ENCODE measurements at regions not wholly inside any gene's neighbourhood (a gene's known extent, or its start where the extent isn't known, plus 50 kb on each side); places are given as distances from the start of the nearest gene placed in this dataset.
"Not testable (repeated sequence)": the region's sequence is repeated elsewhere in the genome, so short reads cannot be mapped to it uniquely, and the experiment has no call there.

DNA sequence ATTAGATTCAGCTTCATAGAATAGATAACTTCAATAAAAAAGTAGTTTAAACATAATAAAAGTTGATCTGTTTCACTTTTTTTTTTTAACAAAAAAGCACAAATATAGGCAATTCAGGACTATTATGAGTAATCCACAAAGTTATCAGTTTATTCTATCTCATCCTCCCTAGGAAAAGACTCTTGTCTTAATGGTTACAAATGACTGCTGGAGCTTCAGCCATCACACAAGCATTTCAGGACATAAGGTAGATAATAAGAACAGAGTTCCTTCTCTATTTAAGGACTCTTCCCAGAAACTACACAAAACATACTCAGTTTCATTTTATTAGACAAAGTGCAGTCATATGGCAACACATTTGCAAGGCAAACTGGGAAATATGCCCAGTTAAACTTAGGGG lies 357.6 kb upstream of the SETBP1 start:
- no peak for DNase-seq (ENCODE audit: low read depth)

DNA sequence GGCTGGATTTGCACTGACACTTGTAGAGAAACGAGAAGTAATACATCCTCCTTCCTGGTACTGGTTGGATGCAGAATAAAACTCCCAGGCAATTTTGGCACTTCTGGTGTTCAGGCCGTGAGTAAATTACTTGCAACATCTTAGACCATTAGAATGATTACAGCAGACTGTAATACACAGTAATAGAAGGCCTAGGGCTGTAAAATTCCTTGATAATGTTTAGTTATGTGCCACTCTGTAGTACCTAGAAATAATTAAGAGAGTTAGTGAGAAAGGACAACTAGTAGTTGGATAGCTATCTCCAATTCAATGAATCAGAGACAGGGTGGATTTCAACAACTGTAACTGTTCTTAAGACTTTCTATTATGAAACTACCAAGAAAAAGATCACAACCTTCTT lies 356.3 kb upstream of the SETBP1 start:
- no peak for DNase-seq (ENCODE audit: low read depth)

DNA sequence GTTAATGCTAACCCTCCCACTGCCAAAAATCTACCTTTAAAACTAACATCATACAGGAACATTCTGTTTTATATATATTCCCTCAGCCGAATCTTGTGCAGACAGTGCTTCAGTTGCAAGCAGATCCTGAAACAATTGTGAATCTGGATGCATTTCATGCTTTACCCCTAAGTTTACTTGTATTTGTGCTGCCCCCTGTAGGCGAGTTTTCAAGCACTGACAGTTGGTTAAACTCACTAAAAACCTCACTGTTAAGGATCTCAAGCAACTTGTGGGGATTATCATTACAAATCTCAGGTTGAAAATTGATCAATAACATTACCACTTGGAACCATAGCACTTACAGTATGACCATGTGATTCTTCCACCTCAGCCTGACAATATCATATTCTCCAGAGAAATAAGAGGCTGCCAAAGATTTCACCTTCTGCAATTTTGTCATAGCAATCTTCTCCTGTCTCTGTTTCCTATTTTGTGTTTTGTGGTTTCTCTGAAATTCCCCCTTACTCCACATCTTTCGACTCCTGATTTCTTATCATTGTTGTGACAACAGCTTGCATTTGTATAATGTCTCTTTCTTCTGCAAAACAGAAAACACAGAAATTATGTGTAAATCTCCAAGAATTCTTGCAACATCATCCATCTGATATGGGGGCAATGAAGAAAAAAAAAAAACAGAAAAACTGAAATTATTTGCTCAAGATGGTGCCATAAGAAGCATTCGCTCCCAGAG lies 354.6 kb upstream of the SETBP1 start:
- peak; percentile 57 for DNase-seq (ENCODE audit: low read depth)

DNA sequence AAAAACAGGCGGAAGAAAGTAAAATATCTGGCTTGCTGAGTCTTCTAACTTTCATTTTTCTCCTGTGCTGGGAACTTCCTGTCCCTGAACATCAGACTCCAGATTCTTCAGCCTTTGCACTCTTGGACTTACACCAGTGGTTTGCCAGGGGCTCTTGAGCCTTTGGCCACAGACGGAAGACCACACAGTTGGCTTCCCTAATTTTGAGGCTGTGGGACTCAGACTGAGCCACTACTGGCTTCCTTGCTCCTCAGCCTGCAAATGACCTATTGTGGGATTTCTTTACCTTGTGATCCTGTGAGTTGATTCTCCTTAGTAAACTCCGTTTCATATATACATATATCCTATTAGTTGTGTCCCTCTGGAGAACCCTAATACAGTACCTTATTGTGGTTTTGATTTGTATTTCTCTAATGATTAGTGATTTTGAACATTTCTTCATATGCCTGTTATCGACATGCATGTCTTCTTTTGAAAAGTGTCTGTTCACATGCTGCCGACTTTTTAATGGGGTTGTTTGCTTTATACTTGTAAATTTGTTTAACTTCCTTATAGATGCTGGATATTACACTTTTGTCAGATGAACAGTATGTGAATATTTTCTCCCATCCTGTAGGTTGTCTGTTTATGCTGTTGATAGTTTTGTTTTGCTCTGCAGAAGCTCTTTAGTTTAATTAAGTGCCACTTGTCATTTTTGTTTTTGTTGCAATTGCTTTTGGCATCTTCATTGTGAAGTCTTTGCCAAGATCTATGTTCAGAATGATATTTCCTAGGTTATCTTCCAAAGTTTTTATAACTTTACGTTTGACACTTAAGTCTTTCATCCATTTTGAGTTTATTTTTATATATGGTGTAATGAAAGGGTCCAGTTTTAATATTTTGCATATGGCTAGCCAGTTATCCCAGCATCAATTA lies 348.8 kb upstream of the SETBP1 start:
- DNase-seq (ENCODE audit: low read depth) = no peak

DNA sequence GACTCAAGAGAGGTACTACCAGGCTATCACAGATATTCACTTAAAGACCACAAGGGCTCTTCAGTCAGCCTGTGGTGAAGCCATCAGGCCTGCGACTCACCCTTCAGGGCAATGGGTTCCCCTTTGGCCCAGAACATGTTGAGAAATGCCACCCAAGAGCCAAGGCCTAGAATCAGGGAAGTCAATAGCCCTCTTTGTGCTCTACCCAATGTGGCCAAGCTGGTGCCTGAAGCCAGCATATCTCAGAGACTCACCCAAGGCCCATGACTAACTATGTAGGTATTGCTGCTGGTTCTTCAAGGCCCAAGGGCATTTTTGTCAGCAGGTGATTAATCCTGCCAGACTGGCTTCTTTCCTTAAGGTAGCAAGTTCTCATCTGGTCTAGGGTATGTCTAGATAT lies 338.9 kb upstream of the SETBP1 start:
- DNase-seq (ENCODE audit: low read depth) = no peak

DNA sequence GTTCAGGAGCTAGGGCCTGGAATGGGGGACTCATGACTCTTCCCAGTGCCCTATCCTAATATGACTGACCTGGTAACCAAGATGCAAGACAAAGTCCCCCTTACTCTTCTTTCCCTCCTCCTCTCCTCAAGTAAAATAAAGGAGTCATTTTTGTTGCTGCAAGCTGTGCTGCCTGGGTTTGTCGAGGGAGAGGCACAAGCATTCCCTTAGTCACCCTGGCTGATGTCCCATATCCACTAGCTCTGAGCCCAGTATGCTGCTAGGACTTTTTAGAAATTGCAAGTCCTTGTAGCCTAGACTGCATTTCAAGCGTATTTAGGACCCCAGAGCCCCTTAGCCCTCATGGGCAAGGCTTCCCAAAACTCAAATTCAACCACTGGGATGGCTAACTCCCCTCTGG lies 338.5 kb upstream of the SETBP1 start:
- peak; percentile 6 for DNase-seq (ENCODE audit: low read depth)

DNA sequence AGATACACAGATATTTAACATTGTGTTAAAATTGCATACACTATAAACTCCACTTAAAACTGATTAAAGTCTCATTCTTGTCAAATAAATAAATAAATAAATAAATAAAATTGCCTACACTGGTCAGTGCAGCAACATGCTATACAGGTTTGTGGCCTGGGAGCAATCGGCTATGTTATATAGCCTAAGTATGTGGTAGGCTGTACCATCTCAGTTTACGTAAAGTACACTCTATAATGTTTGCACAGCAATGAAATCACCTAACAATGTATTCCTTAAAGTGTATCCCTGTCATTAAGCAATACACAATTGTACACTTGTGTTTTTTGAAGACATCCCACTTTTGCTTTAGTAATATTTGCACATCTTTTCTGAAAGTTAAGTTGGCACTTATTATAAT lies 337.7 kb upstream of the SETBP1 start:
- no peak for DNase-seq (ENCODE audit: low read depth)

DNA sequence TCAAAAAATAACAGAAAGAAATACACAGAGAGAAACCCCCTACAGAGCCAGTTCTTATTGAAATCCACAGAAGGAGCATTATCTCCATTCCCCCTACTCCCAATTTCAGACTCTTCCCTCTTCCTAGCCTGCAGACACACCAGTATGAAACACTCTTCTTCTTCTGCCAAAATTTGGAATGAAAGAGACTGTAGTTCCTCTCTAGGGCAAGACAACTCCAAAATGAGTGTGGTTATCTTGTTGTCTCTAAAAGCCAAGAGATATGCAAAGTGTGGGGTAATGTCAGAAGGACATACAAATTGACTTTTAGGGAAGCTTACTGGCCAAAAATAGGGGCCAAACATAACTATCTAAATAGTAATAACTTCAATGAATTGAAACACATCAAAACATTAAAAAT lies 337.1 kb upstream of the SETBP1 start:
- DNase-seq (ENCODE audit: low read depth) = no peak

DNA sequence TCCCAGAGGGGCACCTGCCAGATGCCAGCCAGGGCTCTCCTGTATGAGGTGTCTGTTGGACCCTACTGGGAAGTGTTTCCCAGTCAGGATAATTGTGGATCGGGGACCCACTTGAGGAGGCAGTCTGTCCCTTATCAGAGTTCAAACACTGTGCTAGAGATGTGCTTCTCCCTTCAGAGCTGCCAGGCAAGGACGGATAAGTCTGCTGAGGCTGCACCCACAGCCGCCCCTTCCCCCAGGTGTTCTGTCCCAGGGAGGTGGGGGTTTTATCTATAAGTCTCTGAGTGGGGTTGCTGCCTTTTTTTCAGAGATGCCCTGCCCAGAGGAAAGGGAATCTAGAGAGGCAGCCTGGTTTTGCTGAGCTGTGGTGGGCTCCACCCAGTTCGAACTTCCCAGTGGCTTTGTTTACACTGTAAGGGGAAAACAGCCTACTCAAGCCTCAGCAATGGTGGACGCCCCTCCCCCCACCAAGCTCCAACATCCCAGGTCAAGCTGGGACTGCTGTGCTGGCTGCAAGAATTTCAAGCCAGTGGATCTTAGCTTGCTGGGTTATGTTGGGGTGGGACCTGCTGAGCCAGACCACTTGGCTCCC lies 324.0 kb upstream of the SETBP1 start:
- no peak for DNase-seq (ENCODE audit: low read depth)

DNA sequence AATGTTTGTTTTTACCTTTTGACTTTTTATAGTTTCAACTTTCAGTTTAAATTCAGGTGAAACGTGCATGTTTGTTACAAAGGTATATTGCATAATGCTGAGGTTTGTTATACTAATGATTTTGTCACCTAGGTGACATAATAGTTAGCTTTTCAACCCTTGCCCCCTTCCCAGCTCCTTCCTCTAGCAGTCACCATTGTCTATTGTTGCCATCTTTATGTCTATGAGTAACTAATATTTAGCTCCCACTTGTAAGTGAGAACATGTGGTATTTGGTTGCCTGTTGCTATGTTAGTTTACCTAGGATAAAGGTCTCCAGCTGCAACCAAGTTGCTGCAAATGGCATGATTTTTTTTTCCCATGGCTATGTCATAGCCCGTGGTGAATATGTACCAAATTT lies 322.3 kb upstream of the SETBP1 start:
- DNase-seq (ENCODE audit: low read depth) = no peak

DNA sequence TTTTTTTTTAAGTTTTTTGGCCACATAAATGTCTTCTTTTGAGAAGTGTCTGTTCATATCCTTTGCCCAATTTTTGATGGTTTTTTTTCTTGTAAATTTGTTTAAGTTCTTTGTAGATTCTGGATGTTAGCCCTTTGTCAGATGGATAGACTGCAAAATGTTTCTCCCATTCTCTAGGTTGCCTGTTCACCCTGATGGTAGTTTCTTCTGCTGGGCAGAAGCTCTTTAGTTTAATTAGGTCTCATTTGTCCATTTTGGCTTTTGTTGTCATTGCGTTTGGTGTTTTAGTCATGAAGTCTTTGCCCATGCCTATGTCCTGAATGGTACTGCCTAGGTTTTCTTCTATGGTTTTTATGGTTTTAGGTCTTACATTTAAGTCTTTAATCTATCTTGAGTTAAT lies 320.9 kb upstream of the SETBP1 start:
- DNase-seq (ENCODE audit: low read depth) = not testable (repeated sequence)

DNA sequence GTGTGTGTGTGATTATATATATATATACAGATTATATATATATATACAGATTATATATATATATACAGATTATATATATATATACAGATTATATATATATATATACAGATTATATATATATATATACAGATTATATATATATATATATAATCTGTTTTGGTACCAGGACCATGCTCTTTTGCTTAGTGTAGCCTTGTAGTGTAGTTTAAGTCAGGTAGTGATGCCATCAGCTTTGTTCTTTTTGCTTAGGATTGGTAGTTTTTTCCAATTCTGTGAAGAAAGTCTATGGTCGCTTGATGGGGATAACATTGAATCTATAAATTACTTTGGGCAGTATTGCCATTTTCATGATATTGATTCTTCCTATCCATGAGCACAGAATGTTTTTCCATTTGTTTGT lies 318.5 kb upstream of the SETBP1 start:
- DNase-seq (ENCODE audit: low read depth) = not testable (repeated sequence)

DNA sequence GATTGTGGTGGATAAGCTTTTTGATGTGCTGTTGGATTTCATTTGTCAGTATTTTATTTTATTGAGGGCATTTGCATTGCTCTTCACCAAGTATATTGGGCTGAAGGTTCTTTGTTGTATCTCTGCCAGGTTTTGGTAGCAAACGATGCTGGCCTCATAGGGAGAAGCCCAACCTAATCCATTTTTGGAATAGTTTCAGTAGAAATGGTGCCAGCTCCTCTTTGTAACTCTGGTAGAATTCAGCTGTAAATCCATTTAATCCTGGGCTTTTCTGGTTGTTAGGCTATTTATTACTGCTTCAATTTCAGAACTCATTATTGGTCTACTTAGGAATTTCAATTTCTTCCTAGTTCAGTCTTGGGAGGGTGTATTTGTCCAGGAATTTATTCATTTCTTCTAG lies 309.8 kb upstream of the SETBP1 start:
- DNase-seq (ENCODE audit: low read depth) = no peak

DNA sequence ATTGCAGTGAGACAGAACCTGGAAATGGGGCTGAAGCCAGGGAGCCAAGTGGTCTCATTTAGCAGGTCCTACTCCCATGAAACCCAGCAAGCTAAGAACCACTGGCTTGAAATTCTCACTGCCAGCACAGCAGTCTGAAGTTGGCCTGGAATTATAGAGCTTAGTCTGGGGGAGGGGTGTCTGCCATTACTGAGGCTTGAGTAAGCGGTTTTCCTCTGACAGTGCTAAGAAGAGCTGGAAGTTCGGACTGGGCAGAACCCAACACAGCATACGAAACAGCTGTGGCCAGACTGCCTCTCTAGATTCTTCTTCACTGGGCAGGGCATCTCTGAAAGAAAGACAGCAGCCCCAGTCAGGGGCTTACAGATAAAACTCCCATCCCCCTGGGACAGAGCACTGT lies 305.7 kb upstream of the SETBP1 start:
- DNase-seq (ENCODE audit: low read depth) = no peak

DNA sequence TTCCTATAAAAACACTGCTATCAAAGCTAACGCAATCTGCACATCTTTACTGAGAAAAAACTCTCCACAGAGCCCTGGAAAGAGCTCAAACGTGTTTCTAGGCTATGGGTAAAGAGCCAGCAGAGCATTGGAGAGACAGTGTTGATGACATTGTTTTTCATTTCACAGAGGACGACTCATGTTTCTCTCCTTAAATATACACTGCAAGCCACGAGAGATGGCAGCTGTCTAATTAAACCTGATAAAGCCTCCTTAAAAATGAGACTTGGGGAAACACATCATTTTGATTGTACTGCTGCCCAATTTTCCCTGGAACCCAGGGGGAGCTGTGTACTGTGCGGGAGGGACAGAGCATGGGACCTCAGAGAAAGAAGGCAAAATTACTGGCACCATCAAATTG lies 294.3 kb upstream of the SETBP1 start:
- no peak for DNase-seq (ENCODE audit: low read depth)

DNA sequence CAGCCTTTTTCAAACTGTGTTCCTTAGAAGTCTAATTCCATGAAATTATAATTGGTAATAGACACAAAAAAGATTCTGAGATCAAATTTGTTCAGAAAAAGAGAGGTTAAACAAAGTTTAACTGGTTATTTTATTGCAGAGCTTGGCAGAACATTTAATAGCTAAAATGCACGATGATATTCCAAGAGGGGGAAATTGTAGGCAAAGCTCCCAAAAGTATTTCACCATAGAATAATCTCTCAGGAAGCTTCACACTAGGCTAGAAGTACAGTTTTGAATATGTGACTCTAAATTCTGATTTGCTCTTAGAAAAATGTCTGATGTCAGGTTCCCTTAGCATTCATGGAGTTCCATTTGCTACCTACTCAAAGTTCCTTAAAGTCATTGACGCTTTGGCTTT lies 292.4 kb upstream of the SETBP1 start:
- DNase-seq (ENCODE audit: low read depth) = no peak

DNA sequence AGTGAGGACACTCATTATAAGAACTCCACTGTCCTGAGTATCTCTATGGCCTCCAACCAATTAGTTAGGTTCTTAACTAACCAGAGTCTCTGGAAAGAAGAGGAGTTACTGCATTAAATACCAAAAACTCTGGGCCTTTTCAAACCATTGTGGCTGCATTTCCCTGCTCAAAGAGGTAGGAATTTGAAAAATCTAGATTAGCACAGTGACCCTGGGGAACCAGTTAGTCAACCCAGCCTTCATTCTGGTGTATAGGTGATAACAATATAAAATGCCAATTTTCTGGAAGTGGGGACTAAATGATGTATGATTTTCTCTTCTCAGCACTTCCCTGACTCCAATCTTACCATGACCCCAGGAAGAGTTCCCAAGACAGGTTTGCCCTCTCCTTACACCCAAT lies 287.8 kb upstream of the SETBP1 start:
- DNase-seq (ENCODE audit: low read depth) = no peak

DNA sequence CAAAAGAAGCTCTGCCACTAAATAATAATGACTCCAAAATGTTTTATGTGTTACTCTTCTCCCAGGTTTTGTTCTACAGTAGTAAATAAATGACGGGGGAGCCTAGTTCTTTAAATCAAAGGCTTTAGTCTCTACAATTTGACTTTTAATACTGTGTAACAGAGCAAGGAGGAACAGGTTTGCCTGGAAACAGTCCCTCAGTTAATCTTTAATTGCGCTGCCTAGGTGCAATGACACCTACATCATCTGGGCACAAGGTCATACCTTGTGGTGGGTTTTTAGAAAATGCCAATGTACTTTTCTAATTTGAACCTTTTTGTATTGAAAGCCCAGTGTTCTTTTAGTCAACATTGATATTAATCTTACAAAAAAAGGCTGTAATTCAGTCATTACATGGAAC lies 287.3 kb upstream of the SETBP1 start:
- no peak for DNase-seq (ENCODE audit: low read depth)

DNA sequence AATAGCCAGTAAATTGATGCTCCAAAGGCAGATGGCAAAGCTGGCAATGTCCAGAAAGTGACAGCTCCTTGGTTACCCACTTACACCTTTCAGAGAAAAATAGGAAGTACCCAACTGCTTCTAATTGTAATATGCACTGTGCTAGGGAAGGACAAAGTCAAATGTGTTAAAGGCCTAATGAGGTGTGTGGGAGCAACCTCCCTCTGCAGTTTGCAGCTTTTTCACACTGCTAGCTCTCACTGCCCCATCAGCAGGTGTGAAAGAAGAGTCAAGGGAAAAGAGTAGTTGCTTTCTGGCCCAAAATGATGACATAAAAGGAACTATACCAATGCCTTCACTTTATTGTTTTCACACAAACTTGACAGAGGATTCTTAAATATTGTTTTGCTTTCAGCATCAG lies 284.1 kb upstream of the SETBP1 start:
- DNase-seq (ENCODE audit: low read depth) = no peak

DNA sequence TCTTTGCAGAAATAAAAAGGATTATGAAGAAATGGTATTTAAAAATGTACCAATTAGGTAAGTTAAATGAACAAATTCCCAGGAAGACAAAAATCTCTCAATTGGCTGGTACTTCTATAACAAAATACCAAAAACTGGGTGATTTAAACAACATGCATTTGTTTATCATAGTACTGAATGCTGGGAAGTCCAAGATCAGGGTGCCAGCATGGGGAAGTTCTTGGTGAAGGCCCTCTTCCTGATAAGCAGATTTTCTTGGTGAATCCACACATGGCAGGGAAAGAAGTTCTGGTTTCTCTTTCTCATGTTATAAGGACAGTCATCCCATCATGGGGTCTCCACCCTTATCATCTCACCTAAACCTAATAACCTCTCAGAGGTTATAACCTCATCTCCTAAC lies 271.6 kb upstream of the SETBP1 start:
- no peak for DNase-seq (ENCODE audit: low read depth)

DNA sequence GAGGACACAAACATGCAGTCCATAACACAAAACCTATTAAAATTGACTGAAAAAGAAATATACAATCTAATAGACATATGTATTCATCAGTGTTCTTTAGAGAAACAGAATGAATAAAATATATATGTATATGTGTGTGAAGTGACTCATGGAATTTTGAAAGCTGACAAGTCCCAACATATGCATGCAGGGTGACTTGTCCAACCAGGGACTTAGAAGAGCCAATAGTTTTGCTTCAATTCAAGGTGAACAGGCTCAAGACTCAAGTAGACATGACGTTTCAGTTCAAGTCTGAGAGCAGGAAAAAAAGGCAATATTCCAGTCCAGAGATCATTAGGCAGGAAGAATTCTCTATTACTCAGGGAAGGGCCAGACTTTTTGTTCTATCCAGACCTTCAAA lies 271.2 kb upstream of the SETBP1 start:
- no peak for DNase-seq (ENCODE audit: low read depth)

DNA sequence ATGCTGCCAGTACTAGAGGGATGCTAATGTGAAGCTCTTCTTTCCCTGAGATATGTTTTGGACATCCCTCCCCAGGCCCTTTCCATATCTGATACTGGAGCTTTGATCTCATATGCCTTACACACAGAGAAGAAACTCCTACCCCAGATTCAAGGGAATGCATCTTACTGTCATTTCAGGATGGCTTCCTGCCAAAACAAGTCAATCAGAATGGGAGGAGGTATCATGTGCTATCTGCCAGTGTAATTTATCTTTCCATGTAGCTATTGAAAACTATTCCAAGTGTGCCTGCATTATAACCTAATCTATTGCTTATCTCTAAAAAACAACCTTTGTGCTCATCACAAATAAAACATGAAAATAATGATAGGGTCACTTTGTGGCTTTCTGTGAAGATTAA lies 269.9 kb upstream of the SETBP1 start:
- DNase-seq (ENCODE audit: low read depth) = no peak

DNA sequence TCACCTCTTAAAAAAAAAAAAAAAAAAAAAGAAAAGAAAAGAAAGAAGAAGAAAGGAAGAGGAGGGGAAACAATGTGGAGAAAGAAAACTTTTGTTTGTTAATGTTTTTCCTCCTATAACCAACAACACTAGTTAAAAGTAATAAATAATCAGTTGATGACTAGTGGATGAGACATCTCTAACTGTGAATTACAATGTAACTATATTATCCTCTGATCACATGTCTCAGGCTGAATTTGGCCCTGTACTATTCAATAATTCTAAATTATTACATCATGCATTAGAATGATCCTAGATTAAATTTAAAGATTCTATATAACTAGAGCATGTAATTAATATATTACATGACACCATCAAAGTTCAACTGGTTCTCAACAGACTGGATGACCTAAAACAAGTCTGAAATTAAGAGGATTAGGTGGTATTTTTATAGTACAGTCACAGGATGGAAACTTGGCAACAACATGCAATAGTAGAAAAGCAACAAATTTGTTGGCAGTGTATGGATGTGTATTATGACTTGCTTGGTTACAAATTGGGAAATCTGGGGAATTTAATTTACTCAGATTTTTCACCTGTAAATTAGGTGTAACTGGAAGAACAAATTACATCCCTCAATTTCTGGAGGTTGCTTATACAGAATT lies 269.3 kb upstream of the SETBP1 start:
- peak; percentile 36 for DNase-seq (ENCODE audit: low read depth)

Data from stromal cell of bone marrow (primary cell).